DOHH2 (cell line): ENCODE measurements at regions not wholly inside any gene's neighbourhood (a gene's known extent, or its start where the extent isn't known, plus 50 kb on each side); places are given as distances from the start of the nearest gene placed in this dataset.

Source experiments
- H3F3A ChIP-seq: fragments of 200-600 bp; sonication (generic), shearing (Covaris generic); 2 replicates; pipeline ENCODE4 v1.6.0; 2016; ENCODE audit warnings: antibody characterized with exemption, mild to moderate bottlenecking; ENCODE audit not compliant: control insufficient read depth, insufficient read depth
- H3K27ac ChIP-seq: fragments of 200-600 bp; sonication (generic); 2 replicates; pipeline ENCODE4 v1.5.1; 2014; ENCODE audit warnings: low read depth, mild to moderate bottlenecking, low read length, moderate library complexity
- H3K27me3 ChIP-seq: fragments of 200-600 bp; sonication (generic); 2 replicates; pipeline ENCODE4 v1.6.1; 2014; ENCODE audit warnings: mild to moderate bottlenecking, low read length, mixed read lengths; ENCODE audit not compliant: control insufficient read depth
- H3K36me3 ChIP-seq: fragments of 200-600 bp; sonication (generic); 2 replicates; pipeline ENCODE4 v1.6.1; 2014; ENCODE audit warnings: mild to moderate bottlenecking, low read length, moderate library complexity, mixed read lengths; ENCODE audit not compliant: control insufficient read depth
- H3K4me1 ChIP-seq: fragments of 200-600 bp; sonication (generic); 2 replicates; pipeline ENCODE4 v1.6.1; 2014; ENCODE audit warnings: mild to moderate bottlenecking, low read length, mixed read lengths; ENCODE audit not compliant: control insufficient read depth
- H3K4me2 ChIP-seq: fragments of 200-600 bp; sonication (generic); 2 replicates; pipeline ENCODE4 v1.6.0; 2014; ENCODE audit warnings: mild to moderate bottlenecking, low read length, moderate library complexity
- H3K4me3 ChIP-seq: fragments of 200-600 bp; sonication (generic); 2 replicates; pipeline ENCODE4 v1.5.1; 2014; ENCODE audit warnings: mild to moderate bottlenecking, low read length, mixed read lengths
- H3K79me2 ChIP-seq: fragments of 200-600 bp; sonication (generic); 2 replicates; pipeline ENCODE4 v1.6.1; 2014; ENCODE audit warnings: mild to moderate bottlenecking, low read length, mixed read lengths; ENCODE audit not compliant: control insufficient read depth
- H3K9me2 ChIP-seq: fragments of 200-600 bp; sonication (generic); replicated peaks from 2 replicates; pipeline ENCODE4 v1.6.1; 2014; ENCODE audit warnings: mild to moderate bottlenecking, low read length, mixed read lengths; ENCODE audit not compliant: control insufficient read depth
- H3K9me3 ChIP-seq: fragments of 200-600 bp; sonication (generic); 2 replicates; pipeline ENCODE4 v1.6.1; 2014; ENCODE audit warnings: antibody characterized with exemption, low read length, mixed read lengths; ENCODE audit not compliant: control insufficient read depth, insufficient read depth
- H4K20me1 ChIP-seq: fragments of 200-600 bp; sonication (generic); 2 replicates; pipeline ENCODE4 v1.6.0; 2014; ENCODE audit warnings: low read depth, mild to moderate bottlenecking, antibody characterized with exemption, low read length, moderate library complexity; ENCODE audit not compliant: control insufficient read depth, insufficient read depth
- CTCF ChIP-seq: fragments of 200-600 bp; sonication (generic); IDR thresholded peaks from one replicate; pipeline ENCODE4 v1.5.1; 2014; ENCODE audit warnings: antibody characterized with exemption, mild to moderate bottlenecking, low read depth, low read length; ENCODE audit not compliant: poor library complexity, severe bottlenecking
- EZH2phosphoT487 ChIP-seq: fragments of 200-600 bp; sonication (generic); IDR thresholded peaks from 2 replicates; pipeline ENCODE4 v1.6.1; 2017; ENCODE audit warnings: borderline replicate concordance, mild to moderate bottlenecking, antibody characterized with exemption, low read length, moderate library complexity, mixed read lengths

- Histone ChIP-seq H3K4me1 (no peaks in the 10 kb centered on the region), H3K27ac (no peak overlapping the region), H3K27me3 (no peaks in the 10 kb centered on the region), H4K20me1 (no peaks in the 10 kb centered on the region), H3F3A (no peaks in the 10 kb centered on the region), H3K9me2 (no peaks in the 10 kb centered on the region), H3K4me3 (no peak overlapping the region), H3K36me3 (no peaks in the 10 kb centered on the region), H3K9me3 (peaks cover 4% of the 10 kb centered on the region), H3K4me2 (no peak overlapping the region), H3K79me2 (no peaks in the 10 kb centered on the region)
- TF ChIP-seq EZH2phosphoT487 (no peak), CTCF (no peak)
Measured at GRCh38 chr20:61042506-61043385, 209.3 kb upstream of the CDH4 start.

DNA sequence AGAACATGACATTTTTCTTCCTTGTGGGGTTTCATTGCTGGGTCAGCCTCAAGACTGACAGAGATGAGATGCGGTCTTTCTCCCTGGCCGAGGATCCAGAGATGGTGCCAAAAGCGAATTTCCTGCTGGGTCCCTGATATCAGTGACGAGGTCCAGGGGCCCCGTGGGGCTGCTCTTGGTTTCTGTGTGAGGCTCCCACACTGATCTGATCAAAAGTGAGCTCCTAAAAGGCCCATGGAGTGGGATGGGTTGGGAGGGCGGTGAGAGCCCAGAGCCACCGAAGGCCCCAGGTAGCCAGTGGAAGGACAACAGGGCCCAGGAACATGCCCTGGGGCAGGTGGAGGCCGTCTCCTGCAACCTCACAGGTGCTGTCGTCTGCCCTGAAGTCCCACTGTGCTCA lies 208.4 kb upstream of the CDH4 start:
- peaks cover 4% of the 10 kb centered on the region for H3K9me3 ChIP-seq
- H3K4me1 ChIP-seq: no peaks in the 10 kb centered on the region
- no peak overlapping the region for H3K4me2 ChIP-seq
- TF ChIP-seq CTCF (no peak), EZH2phosphoT487 (no peak)
- no peaks in the 10 kb centered on the region for H3K36me3 ChIP-seq
- H3K79me2 ChIP-seq: no peaks in the 10 kb centered on the region
- no peaks in the 10 kb centered on the region for H3K27me3 ChIP-seq
- H3K9me2 ChIP-seq: no peaks in the 10 kb centered on the region
- no peak overlapping the region for H3K27ac ChIP-seq
- H3F3A ChIP-seq: no peaks in the 10 kb centered on the region
- no peaks in the 10 kb centered on the region for H4K20me1 ChIP-seq
- no peak overlapping the region for H3K4me3 ChIP-seq

DNA sequence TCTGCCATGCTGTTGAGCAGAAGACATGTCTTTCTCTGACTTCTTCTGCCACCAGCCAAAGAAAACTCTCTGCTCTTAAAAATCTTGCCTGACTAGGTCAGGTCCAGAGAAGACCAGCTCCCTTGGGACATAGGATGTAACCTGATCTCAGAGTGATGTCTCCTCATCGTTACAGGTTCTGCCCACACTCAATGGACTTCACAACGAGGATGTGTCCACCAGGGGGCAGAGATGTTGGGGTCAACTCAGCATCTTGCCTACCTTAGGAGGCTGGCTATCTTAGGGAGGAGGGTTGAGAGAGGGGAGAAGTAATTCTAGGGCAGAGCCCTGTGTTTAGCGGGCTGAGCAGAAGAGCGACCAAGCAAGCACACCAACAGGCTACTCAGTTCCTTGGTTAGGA lies 207.6 kb upstream of the CDH4 start:
- no peak overlapping the region for H3K4me3 ChIP-seq
- peaks cover 4% of the 10 kb centered on the region for H3K9me3 ChIP-seq
- no peaks in the 10 kb centered on the region for H3K27me3 ChIP-seq
- H3K27ac ChIP-seq: no peak overlapping the region
- TF ChIP-seq EZH2phosphoT487 (no peak), CTCF (no peak)
- no peaks in the 10 kb centered on the region for H3K9me2 ChIP-seq
- no peaks in the 10 kb centered on the region for H3K4me1 ChIP-seq
- H3K4me2 ChIP-seq: no peak overlapping the region
- H3F3A ChIP-seq: no peaks in the 10 kb centered on the region
- H3K79me2 ChIP-seq: no peaks in the 10 kb centered on the region
- H4K20me1 ChIP-seq: no peaks in the 10 kb centered on the region
- no peaks in the 10 kb centered on the region for H3K36me3 ChIP-seq
